ENCODE measurements at regions not wholly inside any gene's neighbourhood (a gene's known extent, or its start where the extent isn't known, plus 50 kb on each side); places are given as distances from the start of the nearest gene placed in this dataset.

GRCh38 chr1:82564333-82564732, 763.6 kb downstream of the ADGRL2 start:
- TF ChIP-seq EP300 (IDR thresholded peaks at IDR 0.05) (no peak), POLR2A (IDR thresholded peaks at IDR 0.05) (no peak), POLR2AphosphoS5 (IDR thresholded peaks at IDR 0.05) (no peak)
- TF ChIP-seq, protein P1, sequence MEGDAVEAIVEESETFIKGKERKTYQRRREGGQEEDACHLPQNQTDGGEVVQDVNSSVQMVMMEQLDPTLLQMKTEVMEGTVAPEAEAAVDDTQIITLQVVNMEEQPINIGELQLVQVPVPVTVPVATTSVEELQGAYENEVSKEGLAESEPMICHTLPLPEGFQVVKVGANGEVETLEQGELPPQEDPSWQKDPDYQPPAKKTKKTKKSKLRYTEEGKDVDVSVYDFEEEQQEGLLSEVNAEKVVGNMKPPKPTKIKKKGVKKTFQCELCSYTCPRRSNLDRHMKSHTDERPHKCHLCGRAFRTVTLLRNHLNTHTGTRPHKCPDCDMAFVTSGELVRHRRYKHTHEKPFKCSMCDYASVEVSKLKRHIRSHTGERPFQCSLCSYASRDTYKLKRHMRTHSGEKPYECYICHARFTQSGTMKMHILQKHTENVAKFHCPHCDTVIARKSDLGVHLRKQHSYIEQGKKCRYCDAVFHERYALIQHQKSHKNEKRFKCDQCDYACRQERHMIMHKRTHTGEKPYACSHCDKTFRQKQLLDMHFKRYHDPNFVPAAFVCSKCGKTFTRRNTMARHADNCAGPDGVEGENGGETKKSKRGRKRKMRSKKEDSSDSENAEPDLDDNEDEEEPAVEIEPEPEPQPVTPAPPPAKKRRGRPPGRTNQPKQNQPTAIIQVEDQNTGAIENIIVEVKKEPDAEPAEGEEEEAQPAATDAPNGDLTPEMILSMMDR (IDR thresholded peaks at IDR 0.05), result no peak
